ENCODE measurements at regions not wholly inside any gene's neighbourhood (a gene's known extent, or its start where the extent isn't known, plus 50 kb on each side); places are given as distances from the start of the nearest gene placed in this dataset.
"Not testable (repeated sequence)": the region's sequence is repeated elsewhere in the genome, so short reads cannot be mapped to it uniquely, and the experiment has no call there.

GRCh38 chr16:16624367-16624766 is 245.4 kb downstream of the NPIPA7 start:
- DNase-seq = not testable (repeated sequence)

- DNase-seq = not testable (repeated sequence)
Measured at GRCh38 chr16:16625140-16625539, 246.2 kb downstream of the NPIPA7 start.

- not testable (repeated sequence) for DNase-seq
Measured at GRCh38 chr16:16627865-16628264, 248.9 kb downstream of the NPIPA7 start.

- not testable (repeated sequence) for DNase-seq
Measured at GRCh38 chr16:16638231-16638630, 259.3 kb downstream of the NPIPA7 start.

- DNase-seq = not testable (repeated sequence)
Measured at GRCh38 chr16:16638714-16639113, 259.8 kb downstream of the NPIPA7 start.

GRCh38 chr16:16643828-16644227 is 264.9 kb downstream of the NPIPA7 start:
- not testable (repeated sequence) for DNase-seq

- not testable (repeated sequence) for DNase-seq
Measured at GRCh38 chr16:16648002-16648401, 269.1 kb downstream of the NPIPA7 start.

- DNase-seq = not testable (repeated sequence)
Measured at GRCh38 chr16:16672180-16672812, 293.4 kb downstream of the NPIPA7 start.

GRCh38 chr16:16674820-16675219 is 295.9 kb downstream of the NPIPA7 start:
- DNase-seq = not testable (repeated sequence)

- DNase-seq = not testable (repeated sequence)
Measured at GRCh38 chr16:16721849-16722248, 342.9 kb downstream of the NPIPA7 start.

- not testable (repeated sequence) for DNase-seq
Measured at GRCh38 chr16:16722666-16723065, 343.7 kb downstream of the NPIPA7 start.

GRCh38 chr16:16723819-16724519 is 345.0 kb downstream of the NPIPA7 start:
- DNase-seq = not testable (repeated sequence)

GRCh38 chr16:16727048-16727447 is 348.1 kb downstream of the NPIPA7 start:
- not testable (repeated sequence) for DNase-seq

GRCh38 chr16:16742573-16742972 is 363.6 kb downstream of the NPIPA7 start:
- not testable (repeated sequence) for DNase-seq

- not testable (repeated sequence) for DNase-seq
Measured at GRCh38 chr16:16754992-16755667, 376.2 kb downstream of the NPIPA7 start.

GRCh38 chr16:16763449-16763848 is 384.5 kb downstream of the NPIPA7 start:
- DNase-seq = no peak

GRCh38 chr16:16770717-16771116 is 391.8 kb downstream of the NPIPA7 start:
- DNase-seq = not testable (repeated sequence)

- DNase-seq = no peak
Measured at GRCh38 chr16:16774389-16774788, 395.4 kb downstream of the NPIPA7 start.

GRCh38 chr16:16778332-16778731 is 399.4 kb downstream of the NPIPA7 start:
- DNase-seq = no peak

GRCh38 chr16:16780588-16780987 is 401.6 kb downstream of the NPIPA7 start:
- DNase-seq = no peak

- DNase-seq = no peak
Measured at GRCh38 chr16:16782153-16782552, 403.2 kb downstream of the NPIPA7 start.

- no peak for DNase-seq
Measured at GRCh38 chr16:16788004-16788403, 409.1 kb downstream of the NPIPA7 start.

GRCh38 chr16:16790597-16790996 is 411.7 kb downstream of the NPIPA7 start:
- DNase-seq = no peak

GRCh38 chr16:16791051-16791450 is 412.1 kb downstream of the NPIPA7 start:
- DNase-seq = no peak

All from activated T-cell treated with anti-CD3 and anti-CD28 coated beads, Interleukin-2, amount 50 U/mL, for 48 hours (primary cell).